ENCODE measurements at regions not wholly inside any gene's neighbourhood (a gene's known extent, or its start where the extent isn't known, plus 50 kb on each side); places are given as distances from the start of the nearest gene placed in this dataset.

GRCh38 chr1:163774978-163775620, 453.3 kb downstream of the NUF2 start:
- H3K4me1 ChIP-seq (ENCODE audit: control insufficient read depth, insufficient read depth, low read length) = no peaks in the 10 kb centered on the region
- H2AFZ ChIP-seq (ENCODE audit: control insufficient read depth, low read depth, low read length) = no peak overlapping the region
- ChIA-PET SMC1A (ENCODE audit: uncharacterized antibody, unreplicated experiment) (no interaction called here), RAD21 (ENCODE audit: unreplicated experiment) (no interaction called here), CTCF (no interaction called here), POLR2A (no interaction called here)
- no peak overlapping the region for H3K27ac ChIP-seq (ENCODE audit: control insufficient read depth, insufficient read depth)
- no peak overlapping the region for H3K4me2 ChIP-seq (ENCODE audit: control insufficient read depth, insufficient read depth)
- 26% methylated on average over 8 of the region's 8 CpGs for WGBS (ENCODE audit: insufficient coverage, insufficient replicate concordance, low lambda C conversion rate, missing lambda C conversion rate)
- intact Hi-C loops (cut with micrococcal nuclease; ENCODE audit: unreplicated experiment) (no loop called here), in situ Hi-C loops (cut with MboI) (no loop called here)
- FAIRE-seq = no peak
- H3K9ac ChIP-seq (ENCODE audit: control insufficient read depth, insufficient read depth, low read length) = no peak overlapping the region
- H3K27me3 ChIP-seq (replicated peaks in 1 of 2; ENCODE audit: control insufficient read depth in 2 of 2, insufficient read depth in 2 of 2, low read length in 1 of 2) = no peaks in the 10 kb centered on the region
- no peaks in the 10 kb centered on the region for H4K20me1 ChIP-seq (ENCODE audit: control insufficient read depth, insufficient read depth)
- no peak for DNase-seq (ENCODE audit: low read depth, low spot score)
- no peaks in the 10 kb centered on the region for H3K36me3 ChIP-seq (ENCODE audit: control insufficient read depth in 2 of 2, insufficient read depth in 2 of 2, low read length in 1 of 2)
- H3K79me2 ChIP-seq (ENCODE audit: control insufficient read depth, insufficient read depth, low read length) = no peaks in the 10 kb centered on the region
- no TSS peak for BruUV-seq (replicated peaks)
- no peak for TF ChIP-seq ZSCAN29 (IDR thresholded peaks at IDR 0.05)
- no peak for TF ChIP-seq PML (IDR thresholded peaks at IDR 0.05; ENCODE audit: low read length)
- no peak for TF ChIP-seq TCF12 (IDR thresholded peaks at IDR 0.05; ENCODE audit: low read depth, low read length)
- TF ChIP-seq YBX1 (IDR thresholded peaks at IDR 0.05) = no peak
- TF ChIP-seq BHLHE40 (IDR thresholded peaks at IDR 0.05; ENCODE audit: borderline replicate concordance in 1 of 2, low read depth in 2 of 2, low read length in 1 of 2) = no peak
- no peak for TF ChIP-seq ZNF687 (IDR thresholded peaks at IDR 0.05)
- TF ChIP-seq CHD4 (IDR thresholded peaks at IDR 0.05) = no peak
- TF ChIP-seq MEF2A (IDR thresholded peaks at IDR 0.05; ENCODE audit: insufficient read depth, low read depth, low read length) = no peak
- TF ChIP-seq SIX5 (IDR thresholded peaks at IDR 0.05; ENCODE audit: low read depth, low read length, severe bottlenecking) = no peak
- TF ChIP-seq PAX5 (IDR thresholded peaks at IDR 0.05; ENCODE audit: borderline replicate concordance, low read depth, low read length) = no peak
- no peak for TF ChIP-seq IKZF1 (conservative IDR thresholded peaks at IDR 0.05)
- no peak for TF ChIP-seq LARP7 (IDR thresholded peaks at IDR 0.05)
- no peak for TF ChIP-seq CHD1 (IDR thresholded peaks at IDR 0.05; ENCODE audit: low read depth, low read length)
- H3K9me3 ChIP-seq (replicated peaks; ENCODE audit: control insufficient read depth, insufficient read depth, low read length) = no peaks in the 10 kb centered on the region
- ATAC-seq = no peak
- no peak overlapping the region for H3K4me3 ChIP-seq
